ENCODE measurements at regions not wholly inside any gene's neighbourhood (a gene's known extent, or its start where the extent isn't known, plus 50 kb on each side); places are given as distances from the start of the nearest gene placed in this dataset.

DNA sequence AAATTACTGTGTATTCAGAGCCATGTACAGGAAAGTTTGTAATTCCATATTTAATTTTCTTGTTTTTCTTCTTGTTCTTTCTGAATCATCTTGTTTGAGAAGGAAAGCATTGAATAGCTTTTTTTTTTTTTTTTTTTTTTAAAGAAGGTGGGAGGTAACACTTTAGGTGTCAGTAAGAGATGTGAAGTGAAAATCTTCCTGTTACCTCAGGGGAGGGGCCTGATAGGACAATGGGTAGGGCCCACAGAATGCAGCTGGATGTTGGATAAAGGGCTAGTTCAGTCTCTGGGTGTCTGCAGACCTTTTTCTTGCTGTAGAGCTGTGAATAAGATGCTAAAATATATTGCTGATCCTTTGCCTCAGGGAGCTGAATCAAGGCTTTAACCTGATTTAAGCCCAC, 317.4 kb downstream of the MAN2A1 start:
- no peak for ATAC-seq (ENCODE audit: low read depth)
- dilution Hi-C loops (cut with HindIII; ENCODE audit: low sequenced_read_pairs, unreplicated experiment) (no loop called here), in situ Hi-C loops (cut with MboI; ENCODE audit: low sequenced_read_pairs) (no loop called here), intact Hi-C loops (cut with micrococcal nuclease) (no loop called here)
- H2BK5ac ChIP-seq (ENCODE audit: low read depth, low read length, poor library complexity, severe bottlenecking), result no peak overlapping the region
- ChIA-PET CTCF (no interaction called here), POLR2A (ENCODE audit: unreplicated experiment) (interaction anchor here (0.6 kb wide), 1 partner anchor 990 kb away, joined by 3 read pairs; no protein-coding TSS in a partner anchor)
- no peak overlapping the region for H3K9ac ChIP-seq (ENCODE audit: low read depth, low read length)
- no peak overlapping the region for H3K4ac ChIP-seq (ENCODE audit: low read depth, low read length)
- no peak overlapping the region for H2BK20ac ChIP-seq (ENCODE audit: low read depth, low read length)
- H2AK9ac ChIP-seq (replicated peaks; ENCODE audit: low read depth, low read length, poor library complexity), result no peak overlapping the region
- TF ChIP-seq MXI1 (IDR thresholded peaks at IDR 0.05; ENCODE audit: borderline replicate concordance, low read depth, low read length) (no peak), MAZ (IDR thresholded peaks at IDR 0.05; ENCODE audit: borderline replicate concordance, low read depth, low read length) (no peak), MAFK (IDR thresholded peaks at IDR 0.05; ENCODE audit: low read depth, low read length) (no peak), CEBPB (IDR thresholded peaks at IDR 0.05; ENCODE audit: low read depth, low read length) (no peak), CHD1 (IDR thresholded peaks at IDR 0.05; ENCODE audit: low read depth, low read length) (no peak), RFX5 (IDR thresholded peaks at IDR 0.05; ENCODE audit: low read depth, low read length) (no peak), RCOR1 (IDR thresholded peaks at IDR 0.05; ENCODE audit: insufficient replicate concordance, low read length) (no peak), FOS (IDR thresholded peaks at IDR 0.05; ENCODE audit: low read depth, low read length) (no peak), RAD21 (IDR thresholded peaks at IDR 0.05; ENCODE audit: low read length) (no peak), NFE2L2 (IDR thresholded peaks at IDR 0.05; ENCODE audit: low read depth, low read length) (no peak), POLR2A (IDR thresholded peaks at IDR 0.05; ENCODE audit: low read depth, low read length) (no peak), BHLHE40 (IDR thresholded peaks at IDR 0.05; ENCODE audit: low read depth, low read length) (no peak), SMC3 (IDR thresholded peaks at IDR 0.05; ENCODE audit: low read depth, low read length) (no peak)
- TF ChIP-seq, protein P1, sequence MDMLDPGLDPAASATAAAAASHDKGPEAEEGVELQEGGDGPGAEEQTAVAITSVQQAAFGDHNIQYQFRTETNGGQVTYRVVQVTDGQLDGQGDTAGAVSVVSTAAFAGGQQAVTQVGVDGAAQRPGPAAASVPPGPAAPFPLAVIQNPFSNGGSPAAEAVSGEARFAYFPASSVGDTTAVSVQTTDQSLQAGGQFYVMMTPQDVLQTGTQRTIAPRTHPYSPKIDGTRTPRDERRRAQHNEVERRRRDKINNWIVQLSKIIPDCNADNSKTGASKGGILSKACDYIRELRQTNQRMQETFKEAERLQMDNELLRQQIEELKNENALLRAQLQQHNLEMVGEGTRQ (IDR thresholded peaks at IDR 0.05; ENCODE audit: low read depth, low read length), result no peak
- TF ChIP-seq, protein P2, sequence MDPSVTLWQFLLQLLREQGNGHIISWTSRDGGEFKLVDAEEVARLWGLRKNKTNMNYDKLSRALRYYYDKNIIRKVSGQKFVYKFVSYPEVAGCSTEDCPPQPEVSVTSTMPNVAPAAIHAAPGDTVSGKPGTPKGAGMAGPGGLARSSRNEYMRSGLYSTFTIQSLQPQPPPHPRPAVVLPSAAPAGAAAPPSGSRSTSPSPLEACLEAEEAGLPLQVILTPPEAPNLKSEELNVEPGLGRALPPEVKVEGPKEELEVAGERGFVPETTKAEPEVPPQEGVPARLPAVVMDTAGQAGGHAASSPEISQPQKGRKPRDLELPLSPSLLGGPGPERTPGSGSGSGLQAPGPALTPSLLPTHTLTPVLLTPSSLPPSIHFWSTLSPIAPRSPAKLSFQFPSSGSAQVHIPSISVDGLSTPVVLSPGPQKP (IDR thresholded peaks at IDR 0.05; ENCODE audit: borderline replicate concordance, low read depth, low read length), result no peak
- TF ChIP-seq, protein P3, sequence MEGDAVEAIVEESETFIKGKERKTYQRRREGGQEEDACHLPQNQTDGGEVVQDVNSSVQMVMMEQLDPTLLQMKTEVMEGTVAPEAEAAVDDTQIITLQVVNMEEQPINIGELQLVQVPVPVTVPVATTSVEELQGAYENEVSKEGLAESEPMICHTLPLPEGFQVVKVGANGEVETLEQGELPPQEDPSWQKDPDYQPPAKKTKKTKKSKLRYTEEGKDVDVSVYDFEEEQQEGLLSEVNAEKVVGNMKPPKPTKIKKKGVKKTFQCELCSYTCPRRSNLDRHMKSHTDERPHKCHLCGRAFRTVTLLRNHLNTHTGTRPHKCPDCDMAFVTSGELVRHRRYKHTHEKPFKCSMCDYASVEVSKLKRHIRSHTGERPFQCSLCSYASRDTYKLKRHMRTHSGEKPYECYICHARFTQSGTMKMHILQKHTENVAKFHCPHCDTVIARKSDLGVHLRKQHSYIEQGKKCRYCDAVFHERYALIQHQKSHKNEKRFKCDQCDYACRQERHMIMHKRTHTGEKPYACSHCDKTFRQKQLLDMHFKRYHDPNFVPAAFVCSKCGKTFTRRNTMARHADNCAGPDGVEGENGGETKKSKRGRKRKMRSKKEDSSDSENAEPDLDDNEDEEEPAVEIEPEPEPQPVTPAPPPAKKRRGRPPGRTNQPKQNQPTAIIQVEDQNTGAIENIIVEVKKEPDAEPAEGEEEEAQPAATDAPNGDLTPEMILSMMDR (conservative IDR thresholded peaks at IDR 0.05; ENCODE audit: low read depth, low read length), result no peak
- no peak overlapping the region for H3K23ac ChIP-seq (ENCODE audit: low read depth, low read length)
- no peak overlapping the region for H3K14ac ChIP-seq (replicated peaks; ENCODE audit: low read depth, low read length)
- H3K9me3 ChIP-seq (ENCODE audit: control insufficient read depth, insufficient read depth, low read length), result no peaks in the 10 kb centered on the region
- BruUV-seq (replicated peaks), result no TSS peak
- no peaks in the 10 kb centered on the region for H3K9me1 ChIP-seq (ENCODE audit: insufficient read depth, low read length)
- no peak overlapping the region for H2AFZ ChIP-seq (replicated peaks; ENCODE audit: low read length, poor library complexity)
- no peak overlapping the region for H3K4me2 ChIP-seq (ENCODE audit: low read depth, low read length)
- H2BK120ac ChIP-seq (ENCODE audit: low read depth, low read length), result no peak overlapping the region
- no peak overlapping the region for H2BK15ac ChIP-seq (ENCODE audit: low read depth, low read length)
- H3K27ac ChIP-seq (ENCODE audit: insufficient read depth, low read length), result no peak overlapping the region
- H3K56ac ChIP-seq (ENCODE audit: extremely low read depth, insufficient read depth, low read length), result no peak overlapping the region
- no peak overlapping the region for H4K8ac ChIP-seq (ENCODE audit: low read depth in 2 of 2, low read length in 2 of 2)
- H3K4me1 ChIP-seq (ENCODE audit: control insufficient read depth, insufficient read depth, low read length), result no peaks in the 10 kb centered on the region
- no peaks in the 10 kb centered on the region for H4K20me1 ChIP-seq (ENCODE audit: insufficient read depth, low read length)
- H3K27me3 ChIP-seq (ENCODE audit: control insufficient read depth, insufficient read depth, low read length), result no peaks in the 10 kb centered on the region
- no peak overlapping the region for H3K18ac ChIP-seq (ENCODE audit: low read depth, low read length)
- DNase-seq, result no peak
- no peak overlapping the region for H3K4me3 ChIP-seq (ENCODE audit: insufficient read depth, low read depth, low read length)
- H4K5ac ChIP-seq (ENCODE audit: low read depth, low read length), result no peak overlapping the region
- no peaks in the 10 kb centered on the region for H3K79me1 ChIP-seq (ENCODE audit: low read depth in 1 of 2, low read length in 2 of 2)
- H3K36me3 ChIP-seq (ENCODE audit: control insufficient read depth, insufficient read depth, low read length), result no peaks in the 10 kb centered on the region
- H4K91ac ChIP-seq (ENCODE audit: insufficient read depth, low read depth, low read length), result no peak overlapping the region
- H2AK5ac ChIP-seq (ENCODE audit: low read depth, low read length), result no peak overlapping the region

Data from IMR-90 (cell line).